ENCODE measurements at regions not wholly inside any gene's neighbourhood (a gene's known extent, or its start where the extent isn't known, plus 50 kb on each side); places are given as distances from the start of the nearest gene placed in this dataset.
"Not testable (repeated sequence)": the region's sequence is repeated elsewhere in the genome, so short reads cannot be mapped to it uniquely, and the experiment has no call there.

- no peak for DNase-seq (ENCODE audit: low spot score)
These were observed 179.7 kb downstream of the EVA1A start for GRCh38 chr2:75381032-75381431.

GRCh38 chr2:75379476-75380210 is 180.3 kb upstream of the TACR1 start:
- no peak for DNase-seq (ENCODE audit: low spot score)

GRCh38 chr2:75375646-75376582 is 176.6 kb upstream of the TACR1 start:
- DNase-seq (ENCODE audit: low spot score) = no peak

- not testable (repeated sequence) for DNase-seq (ENCODE audit: low spot score)
These were observed 175.2 kb upstream of the TACR1 start for GRCh38 chr2:75374414-75374957.

GRCh38 chr2:75367401-75367800 is 168.1 kb upstream of the TACR1 start:
- DNase-seq (ENCODE audit: low spot score) = no peak

GRCh38 chr2:75361486-75361885 is 162.2 kb upstream of the TACR1 start:
- DNase-seq (ENCODE audit: low spot score) = no peak

- no peak for DNase-seq (ENCODE audit: low spot score)
These were observed 161.6 kb upstream of the TACR1 start for GRCh38 chr2:75360945-75361344.

GRCh38 chr2:75356865-75357264 is 157.5 kb upstream of the TACR1 start:
- no peak for DNase-seq (ENCODE audit: low spot score)

- DNase-seq (ENCODE audit: low spot score) = no peak
These were observed 153.8 kb upstream of the TACR1 start for GRCh38 chr2:75353131-75353530.

GRCh38 chr2:75348307-75348706 is 149.0 kb upstream of the TACR1 start:
- DNase-seq (ENCODE audit: low spot score) = no peak

- DNase-seq (ENCODE audit: low spot score) = no peak
These were observed 144.8 kb upstream of the TACR1 start for GRCh38 chr2:75344146-75344545.

GRCh38 chr2:75342504-75343175 is 143.3 kb upstream of the TACR1 start:
- DNase-seq (ENCODE audit: low spot score) = no peak

- no peak for DNase-seq (ENCODE audit: low spot score)
These were observed 141.2 kb upstream of the TACR1 start for GRCh38 chr2:75340560-75340959.

- DNase-seq (ENCODE audit: low spot score) = no peak
These were observed 139.1 kb upstream of the TACR1 start for GRCh38 chr2:75338461-75338860.

- DNase-seq (ENCODE audit: low spot score) = no peak
These were observed 138.3 kb upstream of the TACR1 start for GRCh38 chr2:75337619-75338018.

- DNase-seq (ENCODE audit: low spot score) = no peak
These were observed 137.7 kb upstream of the TACR1 start for GRCh38 chr2:75337016-75337415.

GRCh38 chr2:75336451-75336850 is 137.1 kb upstream of the TACR1 start:
- DNase-seq (ENCODE audit: low spot score) = no peak

GRCh38 chr2:75334076-75334475 is 134.8 kb upstream of the TACR1 start:
- DNase-seq (ENCODE audit: low spot score) = no peak

GRCh38 chr2:75333646-75334045 is 134.3 kb upstream of the TACR1 start:
- no peak for DNase-seq (ENCODE audit: low spot score)

GRCh38 chr2:75328156-75328555 is 128.8 kb upstream of the TACR1 start:
- DNase-seq (ENCODE audit: low spot score) = no peak

- DNase-seq (ENCODE audit: low spot score) = no peak
These were observed 128.0 kb upstream of the TACR1 start for GRCh38 chr2:75327334-75327733.

- no peak for DNase-seq (ENCODE audit: low spot score)
These were observed 127.3 kb upstream of the TACR1 start for GRCh38 chr2:75326645-75327044.
